ENCODE measurements at regions not wholly inside any gene's neighbourhood (a gene's known extent, or its start where the extent isn't known, plus 50 kb on each side); places are given as distances from the start of the nearest gene placed in this dataset.

DNA sequence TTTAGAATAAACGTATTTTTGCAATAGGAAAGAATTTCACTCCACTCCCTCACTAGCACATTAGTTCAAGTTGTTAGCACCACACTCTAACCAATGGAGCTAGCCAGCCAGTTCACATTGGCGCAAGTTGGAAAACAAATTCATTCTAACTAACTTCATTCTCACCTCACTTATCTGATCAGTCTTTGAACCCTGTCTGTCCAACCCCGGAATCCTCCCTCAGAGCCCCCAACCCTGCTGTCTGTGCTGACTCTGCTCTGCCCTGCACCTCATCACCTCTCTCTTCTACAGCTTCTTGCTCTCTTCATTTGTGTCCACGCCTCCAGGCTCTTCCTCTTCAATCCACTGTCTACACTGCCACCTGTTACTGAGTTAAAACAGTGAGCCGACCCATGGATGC, 356.5 kb downstream of the IRS1 start:
- Histone ChIP-seq H3K36me3 (no peaks in the 10 kb centered on the region), H3K27me3 (no peaks in the 10 kb centered on the region), H3K9me3 (no peaks in the 10 kb centered on the region), H3K4me3 (replicated peaks in 1 of 3) (no peak overlapping the region), H3K27ac (no peak overlapping the region), H3K4me1 (peaks cover 5 to 9% of the 10 kb centered on the region in 2 donors)
- DNase-seq: no peak
- WGBS, 2 donors: 92 to 93% methylated on average over 5 of the region's 5 CpGs
- no peak for TF ChIP-seq CTCF (IDR thresholded peaks at IDR 0.05)
- no peak for TF ChIP-seq POLR2A (IDR thresholded peaks at IDR 0.05)
- intact Hi-C loops (cut with DNase I): no loop called here

DNA sequence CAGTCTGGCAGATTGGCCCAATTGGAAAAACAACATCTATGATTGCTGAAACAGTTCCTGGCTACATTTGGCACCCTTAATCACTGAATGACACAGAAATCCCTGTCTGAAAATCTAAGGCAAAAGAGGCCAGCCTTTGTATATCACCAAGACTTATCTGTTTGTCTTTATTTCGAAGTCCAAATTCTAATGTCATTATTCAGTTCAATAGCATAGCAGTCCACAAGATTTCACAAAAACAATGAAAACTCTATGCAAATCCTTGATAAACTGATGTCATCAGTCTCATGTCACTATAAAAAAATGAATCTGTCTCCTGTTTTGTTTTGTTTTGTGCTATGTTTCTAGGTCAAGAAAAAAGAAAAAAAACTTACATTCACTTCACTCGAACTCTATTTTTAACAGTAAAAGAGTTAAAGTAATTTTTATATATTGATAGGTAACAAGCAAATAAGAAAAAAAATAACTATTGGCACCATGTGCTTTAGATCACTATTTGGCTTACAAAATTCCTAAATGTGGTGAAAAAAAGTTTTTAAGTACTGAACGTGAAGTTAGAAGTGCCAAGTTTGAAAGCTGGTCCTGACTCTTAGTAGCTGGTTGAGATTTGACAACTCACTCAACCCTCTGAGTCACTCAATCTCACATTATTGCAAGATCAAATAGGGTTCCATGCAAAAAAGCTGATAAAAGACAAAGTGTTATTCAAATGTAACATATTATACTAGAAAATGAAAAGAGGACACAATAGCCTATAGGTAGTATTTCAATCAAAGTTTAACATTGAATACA, 359.3 kb downstream of the IRS1 start:
- no peak for DNase-seq
- H3K9me3 ChIP-seq: no peaks in the 10 kb centered on the region
- WGBS, 2 donors: 71 to 80% methylated on average over 3 of the region's 3 CpGs
- TF ChIP-seq POLR2A (IDR thresholded peaks at IDR 0.05): no peak
- no peak for TF ChIP-seq CTCF (IDR thresholded peaks at IDR 0.05)
- no peaks in the 10 kb centered on the region for H3K27me3 ChIP-seq
- H3K36me3 ChIP-seq: no peaks in the 10 kb centered on the region
- no peaks in the 10 kb centered on the region for H3K4me1 ChIP-seq
- no peak overlapping the region for H3K27ac ChIP-seq
- H3K4me3 ChIP-seq (replicated peaks in 1 of 3): no peak overlapping the region
- intact Hi-C loops (cut with DNase I): no loop called here

DNA sequence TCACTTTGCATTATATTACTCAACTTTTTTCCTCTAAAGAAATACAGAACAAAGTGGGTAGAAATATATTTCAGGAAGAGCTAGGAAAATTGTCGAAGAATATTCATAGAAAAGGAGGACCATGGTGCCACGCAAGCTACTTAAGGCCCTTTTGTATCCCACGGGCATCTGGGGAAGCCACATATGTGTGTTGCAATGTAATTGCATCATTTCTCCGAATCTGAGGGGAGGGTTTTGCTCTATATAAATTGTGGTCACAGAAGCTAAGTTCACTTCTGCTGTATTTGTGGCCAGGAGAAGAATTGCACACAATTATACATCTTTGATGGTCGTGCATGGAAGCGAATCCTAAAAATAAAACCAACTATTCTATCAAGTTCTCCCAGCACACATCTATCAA, 360.3 kb downstream of the IRS1 start:
- Histone ChIP-seq H3K4me1 (no peaks in the 10 kb centered on the region), H3K27me3 (no peaks in the 10 kb centered on the region), H3K36me3 (no peaks in the 10 kb centered on the region), H3K4me3 (replicated peaks in 1 of 3) (no peak overlapping the region), H3K9me3 (no peaks in the 10 kb centered on the region), H3K27ac (no peak overlapping the region)
- DNase-seq: no peak
- 87 to 92% methylated on average over 6 of the region's 6 CpGs for WGBS, 2 donors
- intact Hi-C loops (cut with DNase I): no loop called here
- TF ChIP-seq POLR2A (IDR thresholded peaks at IDR 0.05): no peak
- TF ChIP-seq CTCF (IDR thresholded peaks at IDR 0.05): no peak

GRCh38 chr2:226435146-226435545, 364.5 kb downstream of the IRS1 start:
- Histone ChIP-seq H3K27ac (no peak overlapping the region), H3K4me3 (replicated peaks in 1 of 3) (no peak overlapping the region), H3K4me1 (peaks cover 6 to 9% of the 10 kb centered on the region in 2 donors), H3K9me3 (no peaks in the 10 kb centered on the region), H3K36me3 (no peaks in the 10 kb centered on the region), H3K27me3 (no peaks in the 10 kb centered on the region)
- 70 to 75% methylated on average over 5 of the region's 5 CpGs for WGBS, 2 donors
- TF ChIP-seq CTCF (IDR thresholded peaks at IDR 0.05) (no peak), POLR2A (IDR thresholded peaks at IDR 0.05) (no peak)
- DNase-seq: no peak
- intact Hi-C loops (cut with DNase I): no loop called here

DNA sequence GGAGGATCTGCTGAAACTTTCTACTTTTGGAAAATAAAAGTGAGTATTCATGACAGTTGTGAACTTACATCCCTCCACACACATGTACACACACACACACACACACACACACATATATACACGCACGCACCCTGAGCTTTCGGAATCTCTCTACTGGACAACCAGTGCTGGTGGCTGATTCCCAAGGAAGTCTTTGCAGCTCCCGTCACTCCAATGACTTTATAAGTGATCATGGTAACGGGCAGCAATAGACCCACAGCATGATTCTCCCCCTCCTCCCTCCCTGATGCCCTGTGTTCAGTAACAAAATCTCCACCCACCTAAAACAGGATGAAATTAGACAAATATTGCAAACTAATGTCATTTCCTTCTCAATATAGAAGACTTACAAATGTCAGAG, 364.9 kb downstream of the IRS1 start:
- H3K36me3 ChIP-seq: no peaks in the 10 kb centered on the region
- no peaks in the 10 kb centered on the region for H3K9me3 ChIP-seq
- H3K27me3 ChIP-seq: no peaks in the 10 kb centered on the region
- TF ChIP-seq CTCF (IDR thresholded peaks at IDR 0.05) (no peak), POLR2A (IDR thresholded peaks at IDR 0.05) (no peak)
- DNase-seq: no peak
- peaks cover 6 to 9% of the 10 kb centered on the region in 2 donors for H3K4me1 ChIP-seq
- WGBS, 2 donors: 72 to 80% methylated on average over 5 of the region's 5 CpGs
- intact Hi-C loops (cut with DNase I): no loop called here
- H3K4me3 ChIP-seq (replicated peaks in 1 of 3): no peak overlapping the region
- H3K27ac ChIP-seq: no peak overlapping the region
